ENCODE measurements at regions not wholly inside any gene's neighbourhood (a gene's known extent, or its start where the extent isn't known, plus 50 kb on each side); places are given as distances from the start of the nearest gene placed in this dataset.

GRCh38 chr2:425243-425642 is 137.4 kb upstream of the ALKAL2 start:
- DNase-seq = no peak

GRCh38 chr2:424306-425171 is 136.6 kb upstream of the ALKAL2 start:
- DNase-seq = no peak

- no peak for DNase-seq
These were observed 135.6 kb upstream of the ALKAL2 start for GRCh38 chr2:423479-423878.

GRCh38 chr2:422676-423435 is 135.0 kb upstream of the ALKAL2 start:
- DNase-seq = no peak

- DNase-seq = no peak
These were observed 133.5 kb upstream of the ALKAL2 start for GRCh38 chr2:421406-421805.

GRCh38 chr2:419687-420317 is 131.9 kb upstream of the ALKAL2 start:
- no peak for DNase-seq

- DNase-seq = no peak
These were observed 129.8 kb upstream of the ALKAL2 start for GRCh38 chr2:417662-418061.

- no peak for DNase-seq
These were observed 129.1 kb upstream of the ALKAL2 start for GRCh38 chr2:417006-417405.

- DNase-seq = no peak
These were observed 128.2 kb upstream of the ALKAL2 start for GRCh38 chr2:415986-416610.

GRCh38 chr2:409523-409922 is 121.6 kb upstream of the ALKAL2 start:
- no peak for DNase-seq

GRCh38 chr2:407630-408029 is 119.7 kb upstream of the ALKAL2 start:
- no peak for DNase-seq

- DNase-seq = no peak
These were observed 119.0 kb upstream of the ALKAL2 start for GRCh38 chr2:406876-407275.

- no peak for DNase-seq
These were observed 118.3 kb upstream of the ALKAL2 start for GRCh38 chr2:406231-406630.

- DNase-seq = no peak
These were observed 116.7 kb upstream of the ALKAL2 start for GRCh38 chr2:404581-404980.

GRCh38 chr2:403682-404081 is 115.8 kb upstream of the ALKAL2 start:
- DNase-seq = no peak

GRCh38 chr2:402721-403120 is 114.8 kb upstream of the ALKAL2 start:
- DNase-seq = no peak

GRCh38 chr2:402206-402605 is 114.3 kb upstream of the ALKAL2 start:
- no peak for DNase-seq

GRCh38 chr2:401019-401679 is 113.3 kb upstream of the ALKAL2 start:
- no peak for DNase-seq

GRCh38 chr2:397926-398325 is 110.0 kb upstream of the ALKAL2 start:
- DNase-seq = no peak

- no peak for DNase-seq
These were observed 109.6 kb upstream of the ALKAL2 start for GRCh38 chr2:397521-397920.

- no peak for DNase-seq
These were observed 109.0 kb upstream of the ALKAL2 start for GRCh38 chr2:396903-397302.

GRCh38 chr2:395886-396285 is 108.0 kb upstream of the ALKAL2 start:
- DNase-seq = no peak

Measured in NCI-H1105 treated with DMSO at 0.1 percent for 48 hours (cell line).